Panc1 (cell line): ENCODE measurements at regions not wholly inside any gene's neighbourhood (a gene's known extent, or its start where the extent isn't known, plus 50 kb on each side); places are given as distances from the start of the nearest gene placed in this dataset.

Experiments used
- ATAC-seq: fragments of 200-7000 bp; cut with Tn5 transposase; 2 replicates; pipeline ENCODE4 v1.9.1; 2020; ENCODE audit warnings: mild to moderate bottlenecking, moderate library complexity
- BruUV-seq: library from RNA; stranded (reverse); fragments of 400-500 nt; replicated peaks from 2 replicates; lab custom pipeline; 2021; lab: Mats Ljungman, UMichigan
- CTCF ChIA-PET: fragments of 300-600 bp; sonication (Branson Sonifier 250); formaldehyde crosslinking; loops from one replicate; lab custom pipeline; 2022; ENCODE audit warnings: antibody characterized with exemption; lab: Charles Lee
- POLR2A ChIA-PET: fragments of 300-600 bp; sonication (Branson Sonifier 250); formaldehyde crosslinking; loops from one replicate; lab custom pipeline; 2022; ENCODE audit warnings: antibody characterized with exemption; lab: Charles Lee
- DNase-seq: peaks from one replicate; pipeline ENCODE4 v3.0.0-alpha.2; 2010; ENCODE audit warnings: low read depth, low spot score
- H3K27ac ChIP-seq: 2 replicates; pipeline ENCODE4 v1.5.1; 2011; ENCODE audit warnings: mild to moderate bottlenecking, low read length, inconsistent platforms
- H3K27me3 ChIP-seq: fragments of 200-500 bp; sonication (Bioruptor generic); 2 replicates; pipeline ENCODE4 v1.6.0; 2014; ENCODE audit warnings: low read length, inconsistent platforms; ENCODE audit not compliant: control insufficient read depth, insufficient read depth
- H3K36me3 ChIP-seq: fragments of 200-500 bp; sonication (Bioruptor generic); 2 replicates; pipeline ENCODE4 v1.5.1; 2014; ENCODE audit warnings: inconsistent platforms, mild to moderate bottlenecking, low read length, moderate library complexity; ENCODE audit not compliant: control insufficient read depth, insufficient read depth
- H3K4me1 ChIP-seq: 2 replicates; pipeline ENCODE4 v1.5.1; 2011; ENCODE audit warnings: inconsistent platforms, mild to moderate bottlenecking, low read length, moderate library complexity; ENCODE audit not compliant: control insufficient read depth, insufficient read depth
- H3K4me3 ChIP-seq, 2 experiments: 2 replicates each; pipeline ENCODE4 v1.5.1; 2011 to 2012; ENCODE audit warnings: low read depth in 2 of 2, low read length in 2 of 2, mild to moderate bottlenecking in 2 of 2, inconsistent platforms in 1 of 2, moderate library complexity in 1 of 2
- H3K9me3 ChIP-seq: fragments of 200-500 bp; sonication (Bioruptor generic); 2 replicates; pipeline ENCODE4 v1.5.1; 2014; ENCODE audit warnings: low read depth, mild to moderate bottlenecking, inconsistent platforms, low read length, moderate library complexity; ENCODE audit not compliant: control insufficient read depth, insufficient read depth
- POLR2AphosphoS5 ChIP-seq: IDR thresholded peaks from 2 replicates; pipeline ENCODE4 v1.6.1; 2012; ENCODE audit warnings: mild to moderate bottlenecking, low read depth, low read length, moderate library complexity
- SIN3A ChIP-seq: IDR thresholded peaks from 2 replicates; pipeline ENCODE4 v1.6.1; 2012; ENCODE audit warnings: low read depth, mild to moderate bottlenecking, low read length, moderate library complexity, borderline replicate concordance; ENCODE audit not compliant: insufficient read depth
- TCF7L2 ChIP-seq: IDR thresholded peaks from 2 replicates; pipeline ENCODE4 v1.6.1; 2011; ENCODE audit warnings: mild to moderate bottlenecking, low read depth, low read length, inconsistent platforms
- in situ Hi-C: cut with HindIII; loops from 2 replicates; pipeline ENCODE4 v1.10.0; 2016; ENCODE audit warnings: low sequenced_read_pairs, low pct_unique_long_range_greater_than_20kb
- intact Hi-C: fragments of 100-400 bp; cut with micrococcal nuclease; formaldehyde crosslinking; loops from one replicate; pipeline ENCODE4 v1.10.0; 2022; ENCODE audit not compliant: unreplicated experiment
- TF ChIP-seq, protein P1 (sequence below): fragments of 450-650 bp; IDR thresholded peaks from 2 replicates; pipeline ENCODE4 v1.5.1; 2017; ENCODE audit warnings: mild to moderate bottlenecking
- TF ChIP-seq, protein P2 (sequence below), 2 experiments: IDR thresholded peaks; 2 replicates each; pipeline ENCODE4 v1.6.1; 2011 to 2012; ENCODE audit warnings: low read depth in 2 of 2, control low read depth in 1 of 2, low read length in 1 of 2, mild to moderate bottlenecking in 1 of 2, moderate library complexity in 1 of 2; ENCODE audit not compliant: insufficient read depth in 1 of 2

DNA sequence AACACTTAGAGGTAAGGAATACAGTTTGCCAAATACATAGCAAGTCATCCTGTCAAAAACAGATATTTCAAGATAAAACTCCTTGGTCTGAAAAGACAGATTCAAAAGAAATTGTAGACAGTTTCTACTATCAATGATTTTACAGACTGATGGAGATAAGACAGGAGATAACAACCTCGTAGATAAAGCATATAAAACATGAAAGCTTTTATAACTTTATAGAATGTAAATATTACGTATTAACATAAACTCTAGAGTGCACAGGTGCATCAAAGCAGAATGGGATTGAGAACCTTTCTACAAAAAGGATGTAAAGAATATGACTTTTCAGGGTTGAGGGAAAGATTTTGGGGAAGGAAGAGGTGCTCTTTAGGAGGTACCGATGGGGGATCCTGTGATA is 158.0 kb upstream of the CENPW start:
- intact Hi-C loops, result no loop called here
- Histone ChIP-seq H3K9me3 (no peaks in the 10 kb centered on the region), H3K4me1 (no peaks in the 10 kb centered on the region), H3K27me3 (no peaks in the 10 kb centered on the region), H3K27ac (no peak overlapping the region), H3K4me3 (no peak overlapping the region), H3K36me3 (no peaks in the 10 kb centered on the region)
- in situ Hi-C loops, result no loop called here
- DNase-seq (no peak), ATAC-seq (no peak)
- TF ChIP-seq TCF7L2 (no peak), SIN3A (no peak), POLR2AphosphoS5 (no peak)
- TF ChIP-seq, protein P1, sequence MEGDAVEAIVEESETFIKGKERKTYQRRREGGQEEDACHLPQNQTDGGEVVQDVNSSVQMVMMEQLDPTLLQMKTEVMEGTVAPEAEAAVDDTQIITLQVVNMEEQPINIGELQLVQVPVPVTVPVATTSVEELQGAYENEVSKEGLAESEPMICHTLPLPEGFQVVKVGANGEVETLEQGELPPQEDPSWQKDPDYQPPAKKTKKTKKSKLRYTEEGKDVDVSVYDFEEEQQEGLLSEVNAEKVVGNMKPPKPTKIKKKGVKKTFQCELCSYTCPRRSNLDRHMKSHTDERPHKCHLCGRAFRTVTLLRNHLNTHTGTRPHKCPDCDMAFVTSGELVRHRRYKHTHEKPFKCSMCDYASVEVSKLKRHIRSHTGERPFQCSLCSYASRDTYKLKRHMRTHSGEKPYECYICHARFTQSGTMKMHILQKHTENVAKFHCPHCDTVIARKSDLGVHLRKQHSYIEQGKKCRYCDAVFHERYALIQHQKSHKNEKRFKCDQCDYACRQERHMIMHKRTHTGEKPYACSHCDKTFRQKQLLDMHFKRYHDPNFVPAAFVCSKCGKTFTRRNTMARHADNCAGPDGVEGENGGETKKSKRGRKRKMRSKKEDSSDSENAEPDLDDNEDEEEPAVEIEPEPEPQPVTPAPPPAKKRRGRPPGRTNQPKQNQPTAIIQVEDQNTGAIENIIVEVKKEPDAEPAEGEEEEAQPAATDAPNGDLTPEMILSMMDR, result no peak
- TF ChIP-seq, protein P2, sequence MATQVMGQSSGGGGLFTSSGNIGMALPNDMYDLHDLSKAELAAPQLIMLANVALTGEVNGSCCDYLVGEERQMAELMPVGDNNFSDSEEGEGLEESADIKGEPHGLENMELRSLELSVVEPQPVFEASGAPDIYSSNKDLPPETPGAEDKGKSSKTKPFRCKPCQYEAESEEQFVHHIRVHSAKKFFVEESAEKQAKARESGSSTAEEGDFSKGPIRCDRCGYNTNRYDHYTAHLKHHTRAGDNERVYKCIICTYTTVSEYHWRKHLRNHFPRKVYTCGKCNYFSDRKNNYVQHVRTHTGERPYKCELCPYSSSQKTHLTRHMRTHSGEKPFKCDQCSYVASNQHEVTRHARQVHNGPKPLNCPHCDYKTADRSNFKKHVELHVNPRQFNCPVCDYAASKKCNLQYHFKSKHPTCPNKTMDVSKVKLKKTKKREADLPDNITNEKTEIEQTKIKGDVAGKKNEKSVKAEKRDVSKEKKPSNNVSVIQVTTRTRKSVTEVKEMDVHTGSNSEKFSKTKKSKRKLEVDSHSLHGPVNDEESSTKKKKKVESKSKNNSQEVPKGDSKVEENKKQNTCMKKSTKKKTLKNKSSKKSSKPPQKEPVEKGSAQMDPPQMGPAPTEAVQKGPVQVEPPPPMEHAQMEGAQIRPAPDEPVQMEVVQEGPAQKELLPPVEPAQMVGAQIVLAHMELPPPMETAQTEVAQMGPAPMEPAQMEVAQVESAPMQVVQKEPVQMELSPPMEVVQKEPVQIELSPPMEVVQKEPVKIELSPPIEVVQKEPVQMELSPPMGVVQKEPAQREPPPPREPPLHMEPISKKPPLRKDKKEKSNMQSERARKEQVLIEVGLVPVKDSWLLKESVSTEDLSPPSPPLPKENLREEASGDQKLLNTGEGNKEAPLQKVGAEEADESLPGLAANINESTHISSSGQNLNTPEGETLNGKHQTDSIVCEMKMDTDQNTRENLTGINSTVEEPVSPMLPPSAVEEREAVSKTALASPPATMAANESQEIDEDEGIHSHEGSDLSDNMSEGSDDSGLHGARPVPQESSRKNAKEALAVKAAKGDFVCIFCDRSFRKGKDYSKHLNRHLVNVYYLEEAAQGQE (IDR thresholded peaks at IDR 0.05; ENCODE audit: insufficient read depth in 1 of 2, low read depth in 2 of 2, low read length in 1 of 2), result no peak
- ChIA-PET CTCF (no interaction called here), POLR2A (no interaction called here)
- BruUV-seq, result no TSS peak

DNA sequence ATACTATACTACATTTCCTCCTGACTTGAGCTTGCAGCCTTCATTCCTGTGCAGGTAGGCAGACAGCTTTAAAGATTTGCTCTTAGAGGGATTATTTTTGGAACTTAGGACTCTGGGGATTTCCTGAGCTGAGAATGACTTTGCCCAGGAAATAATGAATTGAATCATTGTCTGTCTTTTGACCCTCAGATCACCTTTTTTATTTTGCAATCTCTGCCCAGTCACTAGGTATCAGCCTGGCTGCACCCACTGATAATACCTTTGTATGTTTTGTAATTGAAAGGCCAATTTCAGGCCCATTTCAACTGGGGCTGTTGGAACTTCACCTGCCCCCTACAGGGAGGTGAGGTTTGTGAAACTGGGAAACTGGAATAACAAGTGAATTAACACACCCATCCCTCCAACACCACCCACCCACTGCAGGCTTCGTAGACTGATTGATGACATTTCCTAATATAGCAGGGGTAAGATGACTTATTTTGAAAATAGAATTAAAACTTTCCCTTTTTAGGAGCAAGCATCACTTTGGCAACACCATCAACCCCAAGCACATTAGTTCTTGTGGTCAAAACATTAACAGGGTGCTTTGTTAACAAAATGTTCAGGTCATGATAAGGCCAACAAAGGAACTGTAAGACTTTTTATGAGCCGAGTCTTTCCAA is 157.1 kb upstream of the CENPW start:
- intact Hi-C loops, result no loop called here
- no peak overlapping the region for H3K27ac ChIP-seq

More for the DNA sequence above, 157.1 kb upstream of the CENPW start:
- H3K4me3 ChIP-seq, result no peak overlapping the region
- no peaks in the 10 kb centered on the region for H3K36me3 ChIP-seq
- no TSS peak for BruUV-seq
- no peaks in the 10 kb centered on the region for H3K4me1 ChIP-seq
- H3K9me3 ChIP-seq, result no peaks in the 10 kb centered on the region
- no peaks in the 10 kb centered on the region for H3K27me3 ChIP-seq
- DNase-seq (no peak), ATAC-seq (no peak)
- ChIA-PET POLR2A (no interaction called here), CTCF (no interaction called here)
- no peak for TF ChIP-seq TCF7L2
- TF ChIP-seq, protein P1, result no peak
- TF ChIP-seq, protein P2 (IDR thresholded peaks at IDR 0.05; ENCODE audit: insufficient read depth in 1 of 2, low read depth in 2 of 2, low read length in 1 of 2), result no peak
- no peak for TF ChIP-seq SIN3A
- no peak for TF ChIP-seq POLR2AphosphoS5
- in situ Hi-C loops, result no loop called here
